ENCODE measurements at regions not wholly inside any gene's neighbourhood (a gene's known extent, or its start where the extent isn't known, plus 50 kb on each side); places are given as distances from the start of the nearest gene placed in this dataset.
"Not testable (repeated sequence)": the region's sequence is repeated elsewhere in the genome, so short reads cannot be mapped to it uniquely, and the experiment has no call there.

GRCh38 chrX:26851981-26852380, 611.2 kb downstream of the PPP4R3C start:
- no peak for DNase-seq

GRCh38 chrX:26848511-26848910, 614.6 kb downstream of the PPP4R3C start:
- DNase-seq, result no peak

- no peak for DNase-seq
These were observed 618.1 kb downstream of the PPP4R3C start for GRCh38 chrX:26845056-26845455.

GRCh38 chrX:26822448-26822847, 606.5 kb downstream of the MAGEB5 start:
- DNase-seq, result no peak

- no peak for DNase-seq
These were observed 573.8 kb downstream of the MAGEB5 start for GRCh38 chrX:26789751-26790150.

- DNase-seq, result no peak
These were observed 572.5 kb downstream of the MAGEB5 start for GRCh38 chrX:26788402-26788998.

- DNase-seq, result peak; percentile 0
These were observed 567.7 kb downstream of the MAGEB5 start for GRCh38 chrX:26783512-26784225.

GRCh38 chrX:26778320-26778888, 562.4 kb downstream of the MAGEB5 start:
- no peak for DNase-seq

GRCh38 chrX:26762253-26762652, 546.3 kb downstream of the MAGEB5 start:
- DNase-seq, result no peak

GRCh38 chrX:26755760-26756159, 539.8 kb downstream of the MAGEB5 start:
- not testable (repeated sequence) for DNase-seq

GRCh38 chrX:26747877-26748276, 531.9 kb downstream of the MAGEB5 start:
- no peak for DNase-seq

GRCh38 chrX:26722666-26723428, 506.9 kb downstream of the MAGEB5 start:
- DNase-seq, result no peak

GRCh38 chrX:26672571-26672970, 456.6 kb downstream of the MAGEB5 start:
- DNase-seq, result no peak

GRCh38 chrX:26670521-26670920, 454.6 kb downstream of the MAGEB5 start:
- no peak for DNase-seq

- no peak for DNase-seq
These were observed 448.9 kb downstream of the MAGEB5 start for GRCh38 chrX:26664919-26665318.

- no peak for DNase-seq
These were observed 437.1 kb downstream of the MAGEB5 start for GRCh38 chrX:26653050-26653449.

- DNase-seq, result no peak
These were observed 435.8 kb downstream of the MAGEB5 start for GRCh38 chrX:26651755-26652154.

GRCh38 chrX:26649534-26649933, 433.6 kb downstream of the MAGEB5 start:
- DNase-seq, result no peak

- DNase-seq, result no peak
These were observed 415.4 kb downstream of the MAGEB5 start for GRCh38 chrX:26631385-26631784.

GRCh38 chrX:26613956-26614355, 398.0 kb downstream of the MAGEB5 start:
- no peak for DNase-seq

GRCh38 chrX:26606971-26607370, 391.0 kb downstream of the MAGEB5 start:
- no peak for DNase-seq

GRCh38 chrX:26597981-26598380, 382.0 kb downstream of the MAGEB5 start:
- peak; percentile 1 for DNase-seq

- DNase-seq, result no peak
These were observed 374.9 kb downstream of the MAGEB5 start for GRCh38 chrX:26590849-26591248.

GRCh38 chrX:26586570-26586969, 370.6 kb downstream of the MAGEB5 start:
- no peak for DNase-seq
